GM12878 (cell line): ENCODE measurements at regions not wholly inside any gene's neighbourhood (a gene's known extent, or its start where the extent isn't known, plus 50 kb on each side); places are given as distances from the start of the nearest gene placed in this dataset.

Source experiments
- ATAC-seq: fragments of 200-7000 bp; cut with Tn5 transposase; 3 replicates; pipeline ENCODE4 v1.9.1; 2020; ENCODE audit warnings: mild to moderate bottlenecking, moderate library complexity
- BruUV-seq: library from RNA; stranded (reverse); fragments of 400-500 nt; replicated peaks from 2 replicates; lab custom pipeline; 2021; lab: Mats Ljungman, UMichigan
- CTCF ChIA-PET: fragments of 300-600 bp; sonication (Branson Sonifier 250); formaldehyde crosslinking; extraction: SDS; loops from one replicate; lab custom pipeline; 2021; ENCODE audit warnings: inconsistent platforms; lab: Yijun Ruan, JAX
- POLR2A ChIA-PET: fragments of 350-600 bp; formaldehyde crosslinking; extraction: SDS; loops from one replicate; lab custom pipeline; 2021; ENCODE audit warnings: inconsistent platforms; lab: Charles Lee
- RAD21 ChIA-PET: fragments of 300-600 bp; sonication (Branson Sonifier 250); formaldehyde crosslinking; loops from one replicate; lab custom pipeline; 2023; ENCODE audit warnings: antibody characterized with exemption; ENCODE audit not compliant: unreplicated experiment; lab: Charles Lee
- SMC1A ChIA-PET: fragments of 300-600 bp; sonication (Branson Sonifier 250); formaldehyde crosslinking; loops from one replicate; lab custom pipeline; 2023; ENCODE audit not compliant: unreplicated experiment, uncharacterized antibody; lab: Charles Lee
- DNase-seq: peaks from one replicate; pipeline ENCODE4 v3.0.0-alpha.2; 2011; ENCODE audit warnings: low read depth, low spot score
- FAIRE-seq: peaks from 3 replicates; lab custom pipeline; 2011; peaks lifted over from hg19 to GRCh38; lab: Jason Lieb, UNC
- H2AFZ ChIP-seq: 2 replicates; pipeline ENCODE4 v1.6.0; 2011; ENCODE audit warnings: low read depth, low read length, control low read depth; ENCODE audit not compliant: control insufficient read depth
- H3K27ac ChIP-seq: 2 replicates; pipeline ENCODE4 v1.5.1; 2011; ENCODE audit warnings: control low read depth; ENCODE audit not compliant: control insufficient read depth, insufficient read depth
- H3K27me3 ChIP-seq, 2 experiments: replicated peaks in 1 of 2; 2 replicates each; pipeline versions ENCODE4 v1.6.0 to v1.6.1; 2011; ENCODE audit warnings: low read length in 1 of 2; ENCODE audit not compliant: control insufficient read depth in 2 of 2, insufficient read depth in 2 of 2
- H3K36me3 ChIP-seq, 2 experiments: 2 replicates each; pipeline ENCODE4 v1.5.1; 2011; ENCODE audit warnings: low read length in 1 of 2; ENCODE audit not compliant: control insufficient read depth in 2 of 2, insufficient read depth in 2 of 2
- H3K4me1 ChIP-seq: 2 replicates; pipeline ENCODE4 v1.6.1; 2011; ENCODE audit warnings: mild to moderate bottlenecking, low read length, moderate library complexity, mixed read lengths; ENCODE audit not compliant: control insufficient read depth, insufficient read depth
- H3K4me2 ChIP-seq: 2 replicates; pipeline ENCODE4 v1.6.0; 2011; ENCODE audit warnings: control low read depth; ENCODE audit not compliant: control insufficient read depth, insufficient read depth
- H3K4me3 ChIP-seq: fragments of 200-600 bp; sonication (generic); 2 replicates; pipeline ENCODE4 v1.5.1; 2016
- H3K79me2 ChIP-seq: 2 replicates; pipeline ENCODE4 v1.6.0; 2011; ENCODE audit warnings: low read length; ENCODE audit not compliant: control insufficient read depth, insufficient read depth
- H3K9ac ChIP-seq: 2 replicates; pipeline ENCODE4 v1.8.0; 2011; ENCODE audit warnings: low read length, control low read depth, mixed read lengths; ENCODE audit not compliant: control insufficient read depth, insufficient read depth
- H3K9me3 ChIP-seq: replicated peaks from 3 replicates; pipeline ENCODE4 v1.5.1; 2011; ENCODE audit warnings: mild to moderate bottlenecking, low read length; ENCODE audit not compliant: control insufficient read depth, insufficient read depth
- H4K20me1 ChIP-seq: 2 replicates; pipeline ENCODE4 v1.6.0; 2011; ENCODE audit not compliant: control insufficient read depth, insufficient read depth
- ESRRA ChIP-seq: IDR thresholded peaks from 2 replicates; pipeline ENCODE4 v1.6.1; 2012; ENCODE audit warnings: mild to moderate bottlenecking, low read length, improper control_type of control experiment
- EZH2 ChIP-seq: IDR thresholded peaks from 2 replicates; pipeline ENCODE4 v1.6.1; 2012; ENCODE audit warnings: low read depth, mild to moderate bottlenecking, control low read depth, inconsistent platforms, low read length, borderline replicate concordance; ENCODE audit not compliant: control insufficient read depth
- RCOR1 ChIP-seq: conservative IDR thresholded peaks from 2 replicates; pipeline ENCODE4 v1.6.1; 2012; ENCODE audit warnings: low read depth, low read length, improper control_type of control experiment
- TCF7 ChIP-seq: IDR thresholded peaks from 2 replicates; pipeline ENCODE4 v1.6.1; 2014; ENCODE audit warnings: antibody characterized with exemption, borderline replicate concordance
- ZZZ3 ChIP-seq: IDR thresholded peaks from 2 replicates; pipeline ENCODE4 v1.6.1; 2011; ENCODE audit warnings: low read depth; ENCODE audit not compliant: control insufficient read depth, insufficient read length
- WGBS: methylation state at CpG from one replicate; pipeline ENCODE4 v1.1.6; 2016; ENCODE audit warnings: low lambda C conversion rate; ENCODE audit not compliant: insufficient replicate concordance, insufficient coverage; ENCODE audit errors: missing lambda C conversion rate; 5-methylcytosine and 5-hydroxymethylcytosine counted together
- in situ Hi-C: fragments of 300-500 bp; cut with MboI; formaldehyde crosslinking; loops from 9 replicates; pipeline ENCODE4 v1.14.3; 2018; ENCODE audit warnings: mixed read lengths
- intact Hi-C: fragments of 100-400 bp; cut with micrococcal nuclease; formaldehyde crosslinking; loops from one replicate; pipeline ENCODE4 v1.14.2; 2022; ENCODE audit not compliant: unreplicated experiment

DNA sequence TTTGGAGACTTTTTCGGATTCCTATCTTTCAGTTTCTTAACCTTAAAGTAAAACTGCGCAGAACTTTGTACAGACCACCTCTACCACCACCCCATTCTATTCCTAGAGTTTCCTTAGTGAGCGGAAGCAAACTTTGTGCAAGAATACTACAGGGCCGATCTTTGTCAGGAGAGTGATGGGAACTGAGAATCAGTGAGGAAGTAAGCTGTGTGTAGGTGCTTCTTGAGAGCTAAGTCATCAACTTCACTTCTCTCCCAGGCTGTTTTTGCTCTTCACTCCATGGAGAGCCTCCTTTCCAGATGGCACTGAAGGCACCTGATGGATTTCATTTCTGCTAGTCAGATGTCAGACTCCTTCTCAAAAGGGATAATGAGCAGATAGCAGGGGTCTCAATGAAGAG is 127.3 kb downstream of the SPATA31D1 start:
- H2AFZ ChIP-seq = no peak overlapping the region
- 35% methylated on average over 4 of the region's 4 CpGs for WGBS

DNA sequence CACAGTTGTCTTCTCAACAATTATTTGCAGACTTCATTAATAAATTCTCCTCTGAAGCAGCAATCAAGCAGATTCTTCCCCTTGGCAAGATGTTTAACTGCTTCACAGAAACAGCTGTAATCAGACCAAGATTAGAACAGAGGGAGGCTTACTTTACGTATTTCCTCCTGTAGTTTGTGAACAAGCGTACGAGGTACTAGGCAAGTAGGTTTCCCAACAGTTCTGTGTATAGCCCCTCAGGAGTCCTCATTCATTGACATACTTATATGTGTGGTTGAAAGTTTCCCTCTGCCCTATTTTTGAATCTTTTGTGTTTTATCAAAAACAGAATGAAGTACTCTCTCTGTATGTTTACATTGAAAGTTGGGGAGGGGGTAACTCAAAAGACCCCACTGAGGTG is 128.0 kb downstream of the SPATA31D1 start:
- Histone ChIP-seq H3K79me2 (no peaks in the 10 kb centered on the region), H3K9ac (no peak overlapping the region), H2AFZ (no peak overlapping the region), H3K36me3 (no peaks in the 10 kb centered on the region), H3K27me3 (no peaks in the 10 kb centered on the region), H3K4me3 (no peak overlapping the region), H3K4me2 (no peak overlapping the region), H3K4me1 (no peaks in the 10 kb centered on the region), H3K9me3 (no peaks in the 10 kb centered on the region), H3K27ac (no peak overlapping the region), H4K20me1 (no peaks in the 10 kb centered on the region)
- 64% methylated on average over 3 of the region's 3 CpGs for WGBS
- ChIA-PET RAD21 (interaction anchor here (1.7 kb wide), 1 partner anchor 10 kb away, joined by 9 read pairs; no protein-coding TSS in a partner anchor), SMC1A (interaction anchor here (1.0 to 2.2 kb wide), 4 partner anchors 9 to 94 kb away, joined by 3 to 21 read pairs (median 4); no protein-coding TSS in a partner anchor), POLR2A (interaction anchor here (1.4 kb wide), 1 partner anchor 11 kb away, joined by 5 read pairs; no protein-coding TSS in a partner anchor), CTCF (interaction anchor here (0.7 to 2.0 kb wide), 2 partner anchors 9 to 12 kb away, joined by 3 to 6 read pairs; no protein-coding TSS in a partner anchor)
- FAIRE-seq (no peak), DNase-seq (no peak), ATAC-seq (no peak)
- BruUV-seq = no TSS peak
- intact Hi-C loops (no loop called here), in situ Hi-C loops (no loop called here)
- no peak for TF ChIP-seq RCOR1
- TF ChIP-seq TCF7 = no peak
- TF ChIP-seq ZZZ3 = no peak
- no peak for TF ChIP-seq ESRRA

More for the DNA sequence above, 127.3 kb downstream of the SPATA31D1 start:
- FAIRE-seq (no peak), ATAC-seq (no peak)
- Histone ChIP-seq H3K9me3 (no peaks in the 10 kb centered on the region), H3K27ac (no peak overlapping the region), H3K27me3 (no peaks in the 10 kb centered on the region)
- RAD21 ChIA-PET = interaction anchor here (1.7 kb wide), 1 partner anchor 11 kb away, joined by 9 read pairs; no protein-coding TSS in a partner anchor
- no peak for TF ChIP-seq EZH2
- TF ChIP-seq, all 136 proteins: peak for 0
- Histone ChIP-seq H4K20me1 (no peaks in the 10 kb centered on the region), H3K79me2 (no peaks in the 10 kb centered on the region), H3K4me3 (no peak overlapping the region), H3K4me2 (no peak overlapping the region), H3K36me3 (no peaks in the 10 kb centered on the region), H3K4me1 (no peaks in the 10 kb centered on the region), H3K9ac (no peak overlapping the region)
- intact Hi-C loops (no loop called here), in situ Hi-C loops (no loop called here)
- CTCF ChIA-PET = interaction anchor here (2.0 kb wide), 1 partner anchor 10 kb away, joined by 6 read pairs; no protein-coding TSS in a partner anchor
- SMC1A ChIA-PET = interaction anchor here (0.8 to 2.2 kb wide), 6 partner anchors 10 to 94 kb away, joined by 3 to 21 read pairs (median 4); no protein-coding TSS in a partner anchor
- no TSS peak for BruUV-seq
- POLR2A ChIA-PET = interaction anchor here (1.4 kb wide), 1 partner anchor 11 kb away, joined by 5 read pairs; no protein-coding TSS in a partner anchor
- DNase-seq = no peak
